ENCODE measurements at regions not wholly inside any gene's neighbourhood (a gene's known extent, or its start where the extent isn't known, plus 50 kb on each side); places are given as distances from the start of the nearest gene placed in this dataset.

- DNase-seq = no peak
Measured at GRCh38 chr4:22336822-22337221, 179.0 kb downstream of the ADGRA3 start.

GRCh38 chr4:22334155-22334554, 181.7 kb downstream of the ADGRA3 start:
- DNase-seq = no peak

GRCh38 chr4:22324422-22324821, 191.4 kb downstream of the ADGRA3 start:
- no peak for DNase-seq

- DNase-seq = no peak
Measured at GRCh38 chr4:22323691-22324090, 192.2 kb downstream of the ADGRA3 start.

- DNase-seq = no peak
Measured at GRCh38 chr4:22322996-22323395, 192.9 kb downstream of the ADGRA3 start.

- no peak for DNase-seq
Measured at GRCh38 chr4:22315628-22316027, 200.2 kb downstream of the ADGRA3 start.

GRCh38 chr4:22313976-22314375, 201.9 kb downstream of the ADGRA3 start:
- no peak for DNase-seq

GRCh38 chr4:22312113-22312512, 203.8 kb downstream of the ADGRA3 start:
- no peak for DNase-seq

GRCh38 chr4:22301253-22301652, 214.6 kb downstream of the ADGRA3 start:
- DNase-seq = no peak

GRCh38 chr4:22299678-22300077, 216.2 kb downstream of the ADGRA3 start:
- no peak for DNase-seq

GRCh38 chr4:22287631-22288030, 228.2 kb downstream of the ADGRA3 start:
- DNase-seq = no peak

GRCh38 chr4:22268350-22269025, 247.4 kb downstream of the ADGRA3 start:
- DNase-seq = no peak

GRCh38 chr4:22264261-22264660, 251.6 kb downstream of the ADGRA3 start:
- no peak for DNase-seq

- no peak for DNase-seq
Measured at GRCh38 chr4:22253431-22253830, 262.4 kb downstream of the ADGRA3 start.

- DNase-seq = no peak
Measured at GRCh38 chr4:22246847-22247246, 269.0 kb downstream of the ADGRA3 start.

GRCh38 chr4:22245294-22245693, 270.6 kb downstream of the ADGRA3 start:
- no peak for DNase-seq

GRCh38 chr4:22241415-22241814, 274.5 kb downstream of the ADGRA3 start:
- no peak for DNase-seq

- DNase-seq = no peak
Measured at GRCh38 chr4:22240814-22241213, 275.1 kb downstream of the ADGRA3 start.

- no peak for DNase-seq
Measured at GRCh38 chr4:22238742-22239141, 277.1 kb downstream of the ADGRA3 start.

- DNase-seq = no peak
Measured at GRCh38 chr4:22237846-22238494, 277.9 kb downstream of the ADGRA3 start.

GRCh38 chr4:22237155-22237751, 278.6 kb downstream of the ADGRA3 start:
- peak; percentile 25 for DNase-seq

GRCh38 chr4:22235698-22236097, 280.2 kb downstream of the ADGRA3 start:
- no peak for DNase-seq

GRCh38 chr4:22233230-22233629, 282.6 kb downstream of the ADGRA3 start:
- no peak for DNase-seq

- DNase-seq = no peak
Measured at GRCh38 chr4:22220965-22221364, 272.4 kb upstream of the KCNIP4 start.

Measured in GDM1 (cell line).